Bronchial epithelial cell (primary cell): ENCODE measurements at regions not wholly inside any gene's neighbourhood (a gene's known extent, or its start where the extent isn't known, plus 50 kb on each side); places are given as distances from the start of the nearest gene placed in this dataset.
"Not testable (repeated sequence)": the region's sequence is repeated elsewhere in the genome, so short reads cannot be mapped to it uniquely, and the experiment has no call there.

Experiments
- DNase-seq: peaks from one replicate; pipeline ENCODE4 v3.0.0-alpha.2; 2010; ENCODE audit warnings: low read depth
- FAIRE-seq: peaks from 2 replicates; lab custom pipeline; 2011; peaks lifted over from hg19 to GRCh38; lab: Jason Lieb, UNC
- H3K27me3 ChIP-seq: 2 replicates; pipeline ENCODE4 v1.5.1; 2011; ENCODE audit warnings: low read length; ENCODE audit not compliant: control insufficient read depth, insufficient read depth
- H3K36me3 ChIP-seq: 2 replicates; pipeline ENCODE4 v1.5.1; 2011; ENCODE audit warnings: low read length; ENCODE audit not compliant: control insufficient read depth, insufficient read depth
- H3K4me3 ChIP-seq: 2 replicates; pipeline ENCODE4 v1.5.1; 2011; ENCODE audit warnings: mild to moderate bottlenecking, low read depth, low read length, control low read depth
- CTCF ChIP-seq: IDR thresholded peaks from 2 replicates; pipeline ENCODE4 v1.5.1; 2011; ENCODE audit warnings: mild to moderate bottlenecking, moderate library complexity, low read length, control low read depth, inconsistent platforms; ENCODE audit not compliant: insufficient read depth, severe bottlenecking

DNA sequence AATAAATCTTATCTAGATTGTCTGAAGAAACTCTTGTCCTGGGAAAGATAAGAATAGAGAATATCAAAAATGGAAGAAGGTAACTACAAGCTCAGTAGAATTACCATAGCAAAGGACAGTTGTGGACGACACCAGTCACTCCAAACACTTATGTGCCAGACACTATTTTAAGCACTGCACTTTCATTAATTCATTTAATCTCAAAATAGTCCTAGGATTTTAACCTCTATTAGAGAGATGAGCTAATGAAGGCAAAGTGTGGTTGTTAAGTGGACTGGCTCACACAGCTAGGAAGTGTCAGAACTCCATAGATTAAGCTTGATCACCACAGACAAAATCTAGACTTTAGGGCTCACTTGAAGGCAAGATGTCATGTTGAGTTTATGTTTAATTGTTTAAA, 168.9 kb downstream of the CDC14C start:
- no peaks in the 10 kb centered on the region for H3K27me3 ChIP-seq
- H3K36me3 ChIP-seq, result no peaks in the 10 kb centered on the region
- no peak for DNase-seq
- TF ChIP-seq CTCF, result no peak
- FAIRE-seq, result no peak
- H3K4me3 ChIP-seq, result no peak overlapping the region

DNA sequence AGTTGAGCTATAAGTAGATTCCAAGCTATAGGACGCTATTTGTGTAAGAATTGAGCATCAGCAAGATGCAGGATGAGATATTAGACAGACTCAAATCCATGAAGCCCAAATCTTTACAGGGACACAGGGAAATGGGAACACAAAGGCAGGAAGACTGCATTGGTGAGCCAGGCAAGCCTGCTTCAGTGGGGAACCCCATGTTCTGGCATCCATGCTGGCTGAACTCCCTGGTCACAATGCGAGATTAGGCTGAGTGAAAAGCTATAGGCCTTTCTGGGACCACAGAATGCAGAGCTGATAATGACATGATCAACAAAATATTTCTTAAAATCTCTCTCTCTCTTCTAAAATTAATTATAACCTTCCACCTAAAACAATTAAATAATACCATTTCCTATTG, 170.5 kb downstream of the CDC14C start:
- no peak overlapping the region for H3K4me3 ChIP-seq
- H3K36me3 ChIP-seq, result no peaks in the 10 kb centered on the region
- no peak for FAIRE-seq
- DNase-seq, result no peak
- no peaks in the 10 kb centered on the region for H3K27me3 ChIP-seq
- no peak for TF ChIP-seq CTCF

DNA sequence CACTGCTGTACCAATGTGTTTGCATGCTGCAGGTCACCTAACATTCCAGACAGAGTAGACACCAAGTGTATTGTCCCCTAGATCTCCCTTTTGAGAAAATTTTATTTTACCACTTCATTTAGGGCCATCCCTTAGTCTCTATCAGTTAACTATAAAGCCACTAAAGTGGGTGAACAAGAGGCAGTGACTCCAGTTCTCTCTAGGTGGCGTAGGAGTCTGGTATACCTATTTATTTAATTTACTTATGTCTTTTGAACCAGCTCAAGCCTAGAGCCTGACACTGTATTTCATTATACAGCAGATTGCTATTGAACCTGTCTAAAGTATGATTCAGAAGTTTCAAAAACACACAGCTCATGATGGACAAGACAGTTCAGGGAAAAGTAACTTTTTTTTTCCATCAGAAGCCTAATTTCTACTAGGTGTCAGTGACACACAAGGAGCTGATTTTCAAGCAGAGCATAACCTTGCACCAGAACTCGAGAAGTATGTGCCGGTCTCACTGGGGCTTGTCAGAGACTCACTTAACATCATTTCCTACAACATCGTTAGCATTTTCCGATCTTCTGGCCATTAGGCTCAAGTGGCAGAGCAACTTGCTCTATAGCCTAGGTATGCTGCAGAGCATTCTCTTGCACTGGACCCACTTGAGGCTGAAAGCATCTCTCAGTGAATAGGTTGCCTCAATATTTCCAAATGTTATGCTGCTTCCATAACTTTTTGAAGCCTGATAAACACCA, 175.4 kb downstream of the CDC14C start:
- Histone ChIP-seq H3K27me3 (no peaks in the 10 kb centered on the region), H3K4me3 (no peak overlapping the region), H3K36me3 (no peaks in the 10 kb centered on the region)
- no peak for FAIRE-seq
- TF ChIP-seq CTCF, result no peak
- peak; percentile 1 for DNase-seq

- H3K36me3 ChIP-seq, H3K4me3 ChIP-seq, FAIRE-seq, H3K27me3 ChIP-seq, DNase-seq: not testable (repeated sequence)
Observed at GRCh38 chr7:49100908-49101740, 176.8 kb downstream of the CDC14C start.

- Histone ChIP-seq H3K4me3 (no peak overlapping the region), H3K36me3 (no peaks in the 10 kb centered on the region), H3K27me3 (no peaks in the 10 kb centered on the region)
- TF ChIP-seq CTCF, result no peak
- no peak for FAIRE-seq
- no peak for DNase-seq
Observed at GRCh38 chr7:49102411-49102810, 178.1 kb downstream of the CDC14C start.

DNA sequence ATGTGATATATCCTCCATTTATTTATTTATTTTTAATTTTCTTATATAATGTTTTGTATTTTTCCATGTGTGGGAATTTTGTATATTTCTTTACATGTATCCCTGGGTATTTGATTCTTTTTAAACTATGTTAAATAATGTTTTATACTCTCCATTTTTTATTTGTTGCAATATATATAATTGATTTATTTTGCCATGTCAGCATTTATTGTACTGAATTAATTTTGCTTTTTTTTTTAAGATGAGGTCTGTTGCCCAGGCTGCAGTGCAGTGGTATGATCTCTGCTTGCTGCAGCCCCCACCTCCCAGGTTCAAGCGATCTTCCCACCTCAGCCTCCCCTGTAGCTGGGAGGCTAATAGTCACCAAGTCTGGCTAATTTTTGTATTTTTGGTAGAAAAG, 187.4 kb downstream of the CDC14C start:
- FAIRE-seq, result no peak
- Histone ChIP-seq H3K4me3 (no peak overlapping the region), H3K27me3 (no peaks in the 10 kb centered on the region), H3K36me3 (no peaks in the 10 kb centered on the region)
- DNase-seq, result no peak
- TF ChIP-seq CTCF, result no peak
